ENCODE measurements at regions not wholly inside any gene's neighbourhood (a gene's known extent, or its start where the extent isn't known, plus 50 kb on each side); places are given as distances from the start of the nearest gene placed in this dataset.

- TF ChIP-seq CTCF (IDR thresholded peaks at IDR 0.05) = no peak
- TF ChIP-seq EZH2 (IDR thresholded peaks at IDR 0.05) = no peak
- TF ChIP-seq EZH2phosphoT487 (IDR thresholded peaks at IDR 0.05) = no peak
Observed at GRCh38 chr20:24816907-24817306, 132.2 kb upstream of the CST7 start.

All from neural progenitor cell (in vitro differentiated cells).